Suprapubic skin (tissue), 4 donors: ENCODE measurements at regions not wholly inside any gene's neighbourhood (a gene's known extent, or its start where the extent isn't known, plus 50 kb on each side); places are given as distances from the start of the nearest gene placed in this dataset.

ENCODE experiments used
- DNase-seq, 2 donors: peaks; one replicate each; pipeline ENCODE4 v3.0.0-alpha.2; 2019; ENCODE audit warnings: low spot score in 2 of 2
- H3K27ac ChIP-seq: fragments of 200-600 bp; sonication (generic); one replicate; pipeline ENCODE4 v1.5.1; 2019
- H3K27me3 ChIP-seq: fragments of 200-600 bp; sonication (generic); one replicate; pipeline ENCODE4 v1.5.1; 2019
- H3K36me3 ChIP-seq: fragments of 200-600 bp; sonication (generic); one replicate; pipeline ENCODE4 v1.5.1; 2019
- H3K4me1 ChIP-seq: fragments of 200-600 bp; sonication (generic); one replicate; pipeline ENCODE4 v1.5.1; 2019
- H3K4me3 ChIP-seq: fragments of 200-600 bp; sonication (generic); one replicate; pipeline ENCODE4 v1.5.1; 2019; ENCODE audit warnings: mild to moderate bottlenecking
- H3K9me3 ChIP-seq: fragments of 200-600 bp; sonication (generic); one replicate; pipeline ENCODE4 v1.5.1; 2019
- EP300 ChIP-seq: sonication (generic); formaldehyde crosslinking; IDR thresholded peaks from one replicate; pipeline ENCODE4 v1.6.1; 2017; ENCODE audit warnings: antibody characterized with exemption
- POLR2A ChIP-seq, 2 donors: fragments of 450-650 bp; IDR thresholded peaks; one replicate each; pipeline ENCODE4 v1.6.1; 2017; ENCODE audit warnings: antibody characterized with exemption in 2 of 2, mild to moderate bottlenecking in 2 of 2, moderate library complexity in 2 of 2
- POLR2AphosphoS5 ChIP-seq, 3 donors: sonication (generic); formaldehyde crosslinking; IDR thresholded peaks; one replicate each; pipeline ENCODE4 v1.6.1; 2017; ENCODE audit warnings: antibody characterized with exemption in 3 of 3
- WGBS: methylation state at CpG from one replicate; pipeline ENCODE4 v1.1.5; 2018; 5-methylcytosine and 5-hydroxymethylcytosine counted together
- TF ChIP-seq, protein P1 (sequence below), 2 donors: fragments of 200-600 bp in 1 of 2; fragments of 450-650 bp in 1 of 2; sonication (generic) in 1 of 2; IDR thresholded peaks; one replicate each; pipeline ENCODE4 v1.5.1; 2016 to 2019; ENCODE audit warnings: antibody characterized with exemption in 2 of 2, mild to moderate bottlenecking in 1 of 2, moderate library complexity in 1 of 2

DNA sequence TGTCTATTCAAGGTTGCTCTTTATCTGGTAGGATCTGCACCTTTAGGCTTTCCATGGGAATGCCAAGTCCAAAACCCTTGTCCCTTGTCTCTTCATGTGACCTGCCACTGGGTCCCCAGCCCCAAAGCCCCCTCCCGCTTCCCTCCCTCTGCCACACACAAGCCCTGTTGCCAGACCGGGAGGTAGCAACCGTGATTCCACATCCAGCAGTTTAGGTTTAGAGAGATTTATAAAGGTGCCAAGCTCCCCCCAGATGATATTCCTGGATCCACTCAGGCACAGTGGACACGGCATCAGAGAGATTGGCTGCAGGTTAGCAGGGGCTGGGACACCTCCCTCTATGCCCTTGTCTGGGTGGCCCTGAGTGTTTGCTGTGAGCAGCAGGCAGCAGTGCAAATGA, 504.7 kb downstream of the CCDC171 start:
- WGBS: 89% methylated on average over 4 of the region's 4 CpGs
- Histone ChIP-seq H3K27me3 (no peaks in the 10 kb centered on the region), H3K36me3 (no peaks in the 10 kb centered on the region), H3K4me3 (no peak overlapping the region), H3K27ac (no peak overlapping the region), H3K9me3 (no peaks in the 10 kb centered on the region), H3K4me1 (no peaks in the 10 kb centered on the region)
- TF ChIP-seq EP300: no peak
- TF ChIP-seq, protein P1, sequence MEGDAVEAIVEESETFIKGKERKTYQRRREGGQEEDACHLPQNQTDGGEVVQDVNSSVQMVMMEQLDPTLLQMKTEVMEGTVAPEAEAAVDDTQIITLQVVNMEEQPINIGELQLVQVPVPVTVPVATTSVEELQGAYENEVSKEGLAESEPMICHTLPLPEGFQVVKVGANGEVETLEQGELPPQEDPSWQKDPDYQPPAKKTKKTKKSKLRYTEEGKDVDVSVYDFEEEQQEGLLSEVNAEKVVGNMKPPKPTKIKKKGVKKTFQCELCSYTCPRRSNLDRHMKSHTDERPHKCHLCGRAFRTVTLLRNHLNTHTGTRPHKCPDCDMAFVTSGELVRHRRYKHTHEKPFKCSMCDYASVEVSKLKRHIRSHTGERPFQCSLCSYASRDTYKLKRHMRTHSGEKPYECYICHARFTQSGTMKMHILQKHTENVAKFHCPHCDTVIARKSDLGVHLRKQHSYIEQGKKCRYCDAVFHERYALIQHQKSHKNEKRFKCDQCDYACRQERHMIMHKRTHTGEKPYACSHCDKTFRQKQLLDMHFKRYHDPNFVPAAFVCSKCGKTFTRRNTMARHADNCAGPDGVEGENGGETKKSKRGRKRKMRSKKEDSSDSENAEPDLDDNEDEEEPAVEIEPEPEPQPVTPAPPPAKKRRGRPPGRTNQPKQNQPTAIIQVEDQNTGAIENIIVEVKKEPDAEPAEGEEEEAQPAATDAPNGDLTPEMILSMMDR (IDR thresholded peaks at IDR 0.05): no peak
- TF ChIP-seq POLR2A (IDR thresholded peaks at IDR 0.05): no peak
- no peak for TF ChIP-seq POLR2AphosphoS5 (IDR thresholded peaks at IDR 0.05)
- no peak for DNase-seq

DNA sequence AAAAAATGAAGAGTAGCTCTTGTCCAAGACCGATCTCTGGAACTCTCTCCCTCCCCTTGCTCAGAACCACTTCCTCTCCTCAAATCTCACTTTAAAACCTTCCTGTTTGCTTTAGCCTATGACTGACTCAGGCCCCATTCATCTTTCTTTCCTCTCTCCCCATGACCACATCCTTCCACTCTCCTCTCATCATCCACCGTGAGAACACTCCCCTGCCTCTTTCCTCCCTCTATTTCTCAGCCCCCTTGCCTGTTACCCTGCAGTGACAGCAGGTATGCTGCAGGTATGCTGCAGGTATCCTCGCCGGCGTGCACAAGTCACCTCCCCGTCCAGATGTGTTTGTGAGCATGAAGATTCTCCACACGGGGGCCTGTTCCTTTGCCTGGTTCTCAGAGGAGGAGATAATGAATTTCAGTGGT, 505.3 kb downstream of the CCDC171 start:
- Histone ChIP-seq H3K9me3 (no peaks in the 10 kb centered on the region), H3K4me3 (no peak overlapping the region), H3K4me1 (no peaks in the 10 kb centered on the region), H3K27ac (no peak overlapping the region), H3K36me3 (no peaks in the 10 kb centered on the region), H3K27me3 (no peaks in the 10 kb centered on the region)
- WGBS: 65% methylated on average over 7 of the region's 7 CpGs
- no peak for DNase-seq
- TF ChIP-seq POLR2AphosphoS5 (IDR thresholded peaks at IDR 0.05): no peak
- no peak for TF ChIP-seq POLR2A (IDR thresholded peaks at IDR 0.05)
- no peak for TF ChIP-seq EP300
- TF ChIP-seq, protein P1 (IDR thresholded peaks at IDR 0.05): no peak

DNA sequence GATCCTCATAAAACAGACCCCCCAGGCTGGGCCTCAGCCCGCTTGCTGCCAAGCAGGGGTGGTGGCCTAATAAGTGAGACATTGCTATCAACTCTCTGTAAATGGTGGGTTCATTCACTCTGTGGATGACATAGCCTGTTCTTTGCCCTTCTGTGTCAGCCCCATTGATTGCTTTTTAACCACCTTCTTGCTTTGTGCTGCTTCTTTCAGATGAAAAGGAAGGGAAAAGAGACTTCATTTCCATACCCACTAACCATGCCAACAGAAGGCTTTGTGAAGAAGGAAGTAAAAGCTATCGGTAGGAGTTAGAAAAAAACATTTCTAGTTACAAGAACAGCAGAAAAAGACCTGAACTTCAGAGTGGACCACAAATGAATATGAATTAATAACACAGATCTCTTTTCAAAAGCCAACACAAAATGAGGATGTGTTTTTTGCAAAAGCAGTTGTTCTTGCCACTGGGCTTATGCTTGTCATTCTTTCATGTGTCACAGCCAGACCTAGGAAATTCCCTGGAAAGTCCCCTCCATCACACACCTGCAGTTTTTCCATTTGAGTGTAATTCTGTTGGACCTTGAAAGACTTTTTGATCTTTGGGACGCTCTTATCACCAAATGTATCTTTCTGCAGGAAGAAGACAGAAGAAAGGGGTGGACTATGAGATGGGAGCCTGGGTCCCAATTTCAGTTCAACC, 507.7 kb downstream of the CCDC171 start:
- WGBS: 61% methylated on average over 3 of the region's 3 CpGs
- DNase-seq: no peak
- H3K27ac ChIP-seq: no peak overlapping the region

DNA sequence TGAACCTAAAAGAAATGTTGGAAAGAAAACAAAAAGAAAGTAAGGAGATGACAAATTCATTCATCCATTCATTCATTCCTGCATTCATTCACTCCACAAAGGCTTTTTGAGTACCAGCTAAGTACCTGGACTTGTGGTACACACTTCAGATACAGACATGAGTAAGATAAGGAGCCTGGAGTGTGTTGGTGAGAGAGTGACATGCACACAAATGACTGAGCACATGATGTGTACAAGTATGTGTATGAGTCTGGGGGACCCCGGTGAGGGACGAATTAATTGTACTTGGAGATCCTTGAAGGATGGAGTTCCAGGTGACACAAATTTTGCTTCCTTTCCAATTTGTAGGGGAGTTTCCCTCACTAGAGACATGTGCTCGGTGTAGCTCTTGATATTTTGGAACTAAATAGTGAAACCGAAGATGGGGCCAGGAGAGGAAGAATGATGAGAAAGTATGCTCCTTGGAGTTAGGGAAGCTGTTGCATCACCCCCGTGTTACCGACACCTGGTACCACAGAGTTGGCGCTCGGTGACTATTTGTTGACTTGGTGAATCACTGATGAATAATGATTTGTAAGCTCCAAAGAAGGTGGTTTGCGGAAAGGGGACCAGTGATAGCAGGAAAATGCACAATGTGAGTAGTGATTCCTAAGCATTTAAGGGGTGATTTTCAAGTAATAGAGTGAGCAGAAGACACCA, 509.8 kb downstream of the CCDC171 start:
- Histone ChIP-seq H3K27me3 (no peaks in the 10 kb centered on the region), H3K9me3 (no peaks in the 10 kb centered on the region), H3K4me3 (no peak overlapping the region), H3K4me1 (no peaks in the 10 kb centered on the region), H3K36me3 (no peaks in the 10 kb centered on the region), H3K27ac (no peak overlapping the region)
- TF ChIP-seq EP300 (no peak), POLR2AphosphoS5 (IDR thresholded peaks at IDR 0.05) (no peak), POLR2A (IDR thresholded peaks at IDR 0.05) (no peak)
- TF ChIP-seq, protein P1 (IDR thresholded peaks at IDR 0.05): no peak
- 72% methylated on average over 9 of the region's 9 CpGs for WGBS
- no peak for DNase-seq

More for the DNA sequence above, 507.7 kb downstream of the CCDC171 start:
- TF ChIP-seq, protein P1 (IDR thresholded peaks at IDR 0.05): no peak
- TF ChIP-seq POLR2AphosphoS5 (IDR thresholded peaks at IDR 0.05) (no peak), POLR2A (IDR thresholded peaks at IDR 0.05) (no peak), EP300 (no peak)
- H3K4me3 ChIP-seq: no peak overlapping the region
- H3K36me3 ChIP-seq: no peaks in the 10 kb centered on the region
- H3K4me1 ChIP-seq: no peaks in the 10 kb centered on the region
- no peaks in the 10 kb centered on the region for H3K27me3 ChIP-seq
- H3K9me3 ChIP-seq: no peaks in the 10 kb centered on the region

- Histone ChIP-seq H3K9me3 (no peaks in the 10 kb centered on the region), H3K27me3 (no peaks in the 10 kb centered on the region), H3K27ac (no peak overlapping the region), H3K4me3 (no peak overlapping the region), H3K4me1 (no peaks in the 10 kb centered on the region), H3K36me3 (no peaks in the 10 kb centered on the region)
- 67% methylated on average over 5 of the region's 5 CpGs for WGBS
- DNase-seq: no peak
- TF ChIP-seq, protein P1 (IDR thresholded peaks at IDR 0.05): no peak
Measured at GRCh38 chr9:16063241-16063591, 510.4 kb downstream of the CCDC171 start.
